ENCODE measurements at regions not wholly inside any gene's neighbourhood (a gene's known extent, or its start where the extent isn't known, plus 50 kb on each side); places are given as distances from the start of the nearest gene placed in this dataset.

DNA sequence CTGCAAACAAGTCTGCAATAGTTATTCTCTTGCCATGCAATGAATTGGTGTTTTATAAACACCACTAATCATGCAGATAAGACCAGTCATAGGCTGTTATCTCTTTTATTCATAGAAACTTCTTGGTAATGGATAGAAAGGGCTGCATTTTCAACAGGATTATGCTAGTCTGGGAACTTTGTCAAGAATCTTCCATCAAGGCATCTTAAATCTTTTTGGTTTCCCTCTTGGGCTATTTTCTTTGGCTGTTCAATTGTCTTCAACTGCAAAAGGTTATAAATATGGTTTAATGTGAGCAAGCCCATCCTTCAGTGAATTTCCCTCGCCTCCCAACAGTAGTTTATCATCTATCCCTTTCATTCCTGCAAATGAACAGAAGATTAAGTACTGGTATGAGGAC is 59.0 kb upstream of the MINAR1 start:
- DNase-seq (ENCODE audit: low read depth, low spot score), result peak; percentile 35

DNA sequence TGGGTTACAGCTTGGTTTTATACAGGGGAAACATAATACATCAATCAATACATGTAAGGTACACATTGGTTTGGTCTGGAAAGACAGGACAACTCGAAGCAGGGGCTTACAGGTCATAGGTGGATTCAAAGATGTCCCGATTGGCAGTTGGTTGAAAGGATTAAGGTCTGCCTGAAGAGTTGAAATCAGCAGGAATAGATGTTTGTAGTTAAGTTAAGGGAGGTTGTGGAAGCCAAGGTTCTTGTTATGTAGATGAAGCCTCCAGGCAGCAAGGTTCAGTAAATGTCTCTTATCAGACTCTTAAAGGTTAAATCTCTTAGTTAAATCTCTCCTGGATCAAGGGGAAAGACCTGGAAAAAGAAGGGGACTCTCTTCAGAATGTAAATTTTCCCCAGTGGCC is 58.4 kb upstream of the MINAR1 start:
- DNase-seq (ENCODE audit: low read depth, low spot score), result no peak

DNA sequence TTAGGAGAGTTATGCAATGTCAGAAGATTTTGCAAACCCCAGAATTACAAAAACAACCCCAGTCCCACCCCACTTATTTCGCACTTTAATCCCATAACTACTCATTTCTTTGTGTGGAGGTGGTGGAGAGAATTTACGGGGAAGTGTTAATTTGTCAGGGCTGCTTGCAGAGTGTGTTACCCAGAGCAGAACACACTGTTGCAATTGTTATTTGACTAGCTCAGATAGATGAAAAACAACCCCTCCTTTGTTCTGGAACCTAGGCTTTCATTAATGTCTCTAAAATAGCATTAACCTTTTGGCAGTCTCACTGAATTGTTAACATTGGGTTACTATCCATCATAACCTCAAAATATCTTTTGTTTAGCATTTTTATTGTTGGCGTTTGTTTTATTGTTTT is 55.8 kb upstream of the MINAR1 start:
- no peak for DNase-seq (ENCODE audit: low read depth, low spot score)

DNA sequence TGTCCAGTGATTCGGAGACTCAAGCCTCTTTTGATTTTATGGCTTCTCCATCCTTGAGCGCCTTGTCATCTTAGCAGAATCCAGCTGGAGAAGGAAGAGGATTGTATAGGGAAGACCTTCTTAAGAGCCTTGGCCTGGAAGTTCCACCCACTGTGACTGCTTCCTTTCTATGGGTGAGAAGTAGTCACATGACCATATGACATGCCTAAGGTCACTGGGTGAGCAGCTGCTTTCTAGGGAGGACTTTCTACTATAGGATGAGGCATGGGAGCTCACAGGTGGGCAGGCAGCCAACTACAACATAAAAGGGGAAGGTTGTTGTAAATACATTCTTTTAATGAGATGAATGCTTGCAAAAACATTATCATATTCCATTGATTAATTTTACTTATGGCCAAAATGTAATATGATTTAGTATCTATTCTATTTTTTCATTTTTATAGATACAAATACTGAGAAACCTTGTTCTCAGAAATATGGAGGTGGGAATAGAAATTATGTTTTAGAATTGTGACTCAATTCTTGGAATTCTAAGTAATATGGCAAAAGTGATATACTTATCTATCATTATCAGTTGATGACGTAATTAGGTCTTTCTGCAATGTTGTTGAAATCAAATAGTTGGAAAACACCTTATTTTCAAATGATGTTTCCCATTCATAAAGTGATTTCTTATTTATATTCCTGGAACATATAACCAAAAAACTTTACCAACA is 53.6 kb upstream of the MINAR1 start:
- no peak for DNase-seq (ENCODE audit: low read depth, low spot score)

DNA sequence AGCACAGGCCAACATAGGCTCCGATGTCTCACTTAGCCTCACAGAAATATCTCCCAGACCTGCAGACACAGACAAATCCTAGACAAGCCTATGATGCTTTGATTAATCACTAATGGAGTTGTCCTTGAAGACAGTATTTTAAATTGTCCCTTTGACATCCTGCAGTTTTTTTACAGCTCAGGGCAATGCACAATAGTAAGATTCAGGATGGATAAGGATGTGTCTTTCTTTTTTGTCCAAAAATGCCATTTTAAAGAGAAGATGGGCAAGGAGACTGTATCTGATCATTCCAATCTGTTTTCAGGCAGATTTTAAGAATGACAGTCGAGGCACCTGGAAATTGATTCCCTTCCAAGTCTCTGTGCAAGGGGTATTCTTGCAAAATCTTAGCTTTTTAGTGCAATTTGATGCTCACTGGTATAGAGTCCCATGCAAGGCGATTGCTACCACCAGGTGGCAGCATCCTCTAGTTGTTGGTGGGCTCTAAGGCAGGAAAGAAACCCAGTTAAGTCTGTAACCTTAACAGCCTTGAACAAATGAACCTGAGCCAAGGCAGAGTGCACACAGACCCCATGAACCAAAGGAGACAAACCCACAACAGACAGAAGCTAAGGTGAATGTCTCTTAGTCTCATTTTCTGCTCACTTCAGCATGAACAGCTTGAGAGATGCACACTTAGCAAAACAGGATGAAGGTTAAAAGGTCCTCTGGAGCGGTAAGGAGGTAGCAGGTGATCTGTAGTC is 51.2 kb upstream of the MINAR1 start:
- peak; percentile 86 for DNase-seq (ENCODE audit: low read depth, low spot score)

DNA sequence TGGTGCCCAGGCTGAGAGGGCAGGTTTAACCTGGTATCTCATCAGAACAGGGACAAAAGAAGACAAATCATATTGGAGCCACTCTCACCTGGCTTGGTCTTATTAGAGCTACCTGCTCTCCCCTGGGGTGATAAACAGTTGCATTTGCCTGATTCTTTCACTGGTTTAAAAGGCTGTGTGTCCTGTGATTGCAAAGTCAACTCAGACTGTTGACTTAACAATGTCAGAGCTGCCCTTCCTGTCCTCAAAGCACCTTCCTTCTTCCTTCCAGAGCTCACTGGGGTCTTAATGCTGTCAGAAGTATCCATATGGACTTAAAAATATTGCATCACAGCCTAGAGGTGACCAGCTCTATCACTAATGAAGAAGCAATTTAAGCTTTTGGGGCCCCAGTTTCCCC is 50.5 kb upstream of the MINAR1 start:
- no peak for DNase-seq (ENCODE audit: low read depth, low spot score)

Measured in astrocyte of the hippocampus (primary cell).